DOHH2 (cell line): ENCODE measurements at regions not wholly inside any gene's neighbourhood (a gene's known extent, or its start where the extent isn't known, plus 50 kb on each side); places are given as distances from the start of the nearest gene placed in this dataset.

Experiments used
- H3F3A ChIP-seq: fragments of 200-600 bp; sonication (generic), shearing (Covaris generic); 2 replicates; pipeline ENCODE4 v1.6.0; 2016; ENCODE audit warnings: antibody characterized with exemption, mild to moderate bottlenecking; ENCODE audit not compliant: control insufficient read depth, insufficient read depth
- H3K27ac ChIP-seq: fragments of 200-600 bp; sonication (generic); 2 replicates; pipeline ENCODE4 v1.5.1; 2014; ENCODE audit warnings: low read depth, mild to moderate bottlenecking, low read length, moderate library complexity
- H3K27me3 ChIP-seq: fragments of 200-600 bp; sonication (generic); 2 replicates; pipeline ENCODE4 v1.6.1; 2014; ENCODE audit warnings: mild to moderate bottlenecking, low read length, mixed read lengths; ENCODE audit not compliant: control insufficient read depth
- H3K36me3 ChIP-seq: fragments of 200-600 bp; sonication (generic); 2 replicates; pipeline ENCODE4 v1.6.1; 2014; ENCODE audit warnings: mild to moderate bottlenecking, low read length, moderate library complexity, mixed read lengths; ENCODE audit not compliant: control insufficient read depth
- H3K4me1 ChIP-seq: fragments of 200-600 bp; sonication (generic); 2 replicates; pipeline ENCODE4 v1.6.1; 2014; ENCODE audit warnings: mild to moderate bottlenecking, low read length, mixed read lengths; ENCODE audit not compliant: control insufficient read depth
- H3K4me2 ChIP-seq: fragments of 200-600 bp; sonication (generic); 2 replicates; pipeline ENCODE4 v1.6.0; 2014; ENCODE audit warnings: mild to moderate bottlenecking, low read length, moderate library complexity
- H3K4me3 ChIP-seq: fragments of 200-600 bp; sonication (generic); 2 replicates; pipeline ENCODE4 v1.5.1; 2014; ENCODE audit warnings: mild to moderate bottlenecking, low read length, mixed read lengths
- H3K79me2 ChIP-seq: fragments of 200-600 bp; sonication (generic); 2 replicates; pipeline ENCODE4 v1.6.1; 2014; ENCODE audit warnings: mild to moderate bottlenecking, low read length, mixed read lengths; ENCODE audit not compliant: control insufficient read depth
- H3K9me2 ChIP-seq: fragments of 200-600 bp; sonication (generic); replicated peaks from 2 replicates; pipeline ENCODE4 v1.6.1; 2014; ENCODE audit warnings: mild to moderate bottlenecking, low read length, mixed read lengths; ENCODE audit not compliant: control insufficient read depth
- H3K9me3 ChIP-seq: fragments of 200-600 bp; sonication (generic); 2 replicates; pipeline ENCODE4 v1.6.1; 2014; ENCODE audit warnings: antibody characterized with exemption, low read length, mixed read lengths; ENCODE audit not compliant: control insufficient read depth, insufficient read depth
- H4K20me1 ChIP-seq: fragments of 200-600 bp; sonication (generic); 2 replicates; pipeline ENCODE4 v1.6.0; 2014; ENCODE audit warnings: low read depth, mild to moderate bottlenecking, antibody characterized with exemption, low read length, moderate library complexity; ENCODE audit not compliant: control insufficient read depth, insufficient read depth
- EZH2phosphoT487 ChIP-seq: fragments of 200-600 bp; sonication (generic); IDR thresholded peaks from 2 replicates; pipeline ENCODE4 v1.6.1; 2017; ENCODE audit warnings: borderline replicate concordance, mild to moderate bottlenecking, antibody characterized with exemption, low read length, moderate library complexity, mixed read lengths
- TF ChIP-seq, protein P1 (sequence below): fragments of 200-600 bp; sonication (generic); IDR thresholded peaks from one replicate; pipeline ENCODE4 v1.5.1; 2014; ENCODE audit warnings: antibody characterized with exemption, mild to moderate bottlenecking, low read depth, low read length; ENCODE audit not compliant: poor library complexity, severe bottlenecking

DNA sequence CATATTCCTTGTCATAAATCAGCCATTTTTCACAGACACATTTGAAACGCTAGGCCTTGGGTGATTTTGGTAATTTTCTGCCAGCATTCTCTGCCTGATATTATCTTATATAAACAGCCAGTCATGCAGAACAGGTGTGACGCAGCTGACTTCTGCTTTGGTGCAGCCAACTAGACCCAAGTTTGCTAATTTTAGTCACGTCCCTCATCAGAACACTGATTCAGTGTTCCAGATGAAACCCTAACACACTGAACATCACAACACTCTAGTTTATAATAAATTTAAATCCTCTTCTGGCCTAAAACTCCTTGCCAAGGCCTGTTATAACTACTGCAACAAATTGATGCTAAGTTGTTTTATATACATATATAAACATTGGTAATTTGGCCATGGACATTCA is 386.1 kb downstream of the SEC23A start:
- H3K4me1 ChIP-seq = peaks cover 8% of the 10 kb centered on the region
- H3K9me3 ChIP-seq = no peaks in the 10 kb centered on the region
- no peaks in the 10 kb centered on the region for H3K9me2 ChIP-seq
- TF ChIP-seq, protein P1, sequence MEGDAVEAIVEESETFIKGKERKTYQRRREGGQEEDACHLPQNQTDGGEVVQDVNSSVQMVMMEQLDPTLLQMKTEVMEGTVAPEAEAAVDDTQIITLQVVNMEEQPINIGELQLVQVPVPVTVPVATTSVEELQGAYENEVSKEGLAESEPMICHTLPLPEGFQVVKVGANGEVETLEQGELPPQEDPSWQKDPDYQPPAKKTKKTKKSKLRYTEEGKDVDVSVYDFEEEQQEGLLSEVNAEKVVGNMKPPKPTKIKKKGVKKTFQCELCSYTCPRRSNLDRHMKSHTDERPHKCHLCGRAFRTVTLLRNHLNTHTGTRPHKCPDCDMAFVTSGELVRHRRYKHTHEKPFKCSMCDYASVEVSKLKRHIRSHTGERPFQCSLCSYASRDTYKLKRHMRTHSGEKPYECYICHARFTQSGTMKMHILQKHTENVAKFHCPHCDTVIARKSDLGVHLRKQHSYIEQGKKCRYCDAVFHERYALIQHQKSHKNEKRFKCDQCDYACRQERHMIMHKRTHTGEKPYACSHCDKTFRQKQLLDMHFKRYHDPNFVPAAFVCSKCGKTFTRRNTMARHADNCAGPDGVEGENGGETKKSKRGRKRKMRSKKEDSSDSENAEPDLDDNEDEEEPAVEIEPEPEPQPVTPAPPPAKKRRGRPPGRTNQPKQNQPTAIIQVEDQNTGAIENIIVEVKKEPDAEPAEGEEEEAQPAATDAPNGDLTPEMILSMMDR = no peak
- no peak for TF ChIP-seq EZH2phosphoT487
- H3K79me2 ChIP-seq = no peaks in the 10 kb centered on the region
- no peaks in the 10 kb centered on the region for H3F3A ChIP-seq
- H3K36me3 ChIP-seq = no peaks in the 10 kb centered on the region
- no peaks in the 10 kb centered on the region for H4K20me1 ChIP-seq
- H3K27ac ChIP-seq = no peak overlapping the region
- no peak overlapping the region for H3K4me2 ChIP-seq
- H3K27me3 ChIP-seq = no peaks in the 10 kb centered on the region
- no peak overlapping the region for H3K4me3 ChIP-seq

DNA sequence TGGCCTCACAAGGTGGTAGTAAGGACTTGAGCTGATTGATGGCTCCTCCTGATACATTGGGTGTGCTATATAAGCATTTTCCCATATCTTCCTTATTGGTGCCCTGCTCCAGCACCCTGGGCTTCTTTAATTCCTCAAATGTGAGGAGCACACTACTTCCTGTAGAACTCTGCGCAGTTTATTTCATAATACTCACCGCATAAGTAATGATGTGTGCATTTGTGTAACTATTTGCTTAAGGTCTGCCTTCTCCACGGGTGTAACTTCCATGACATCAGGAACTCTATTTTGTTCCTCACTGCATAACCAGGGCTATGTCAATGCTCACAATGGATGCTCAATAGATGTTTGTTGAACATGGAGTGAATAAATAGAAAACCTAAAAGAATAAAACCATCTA is 392.2 kb downstream of the SEC23A start:
- Histone ChIP-seq H3K27ac (no peak overlapping the region), H3K4me2 (no peak overlapping the region), H3K27me3 (no peaks in the 10 kb centered on the region), H3K4me1 (no peaks in the 10 kb centered on the region), H3K9me2 (no peaks in the 10 kb centered on the region), H3K4me3 (no peak overlapping the region), H3K36me3 (no peaks in the 10 kb centered on the region), H3K9me3 (no peaks in the 10 kb centered on the region), H3F3A (no peaks in the 10 kb centered on the region), H3K79me2 (no peaks in the 10 kb centered on the region), H4K20me1 (no peaks in the 10 kb centered on the region)
- TF ChIP-seq, protein P1 = no peak
- TF ChIP-seq EZH2phosphoT487 = no peak

DNA sequence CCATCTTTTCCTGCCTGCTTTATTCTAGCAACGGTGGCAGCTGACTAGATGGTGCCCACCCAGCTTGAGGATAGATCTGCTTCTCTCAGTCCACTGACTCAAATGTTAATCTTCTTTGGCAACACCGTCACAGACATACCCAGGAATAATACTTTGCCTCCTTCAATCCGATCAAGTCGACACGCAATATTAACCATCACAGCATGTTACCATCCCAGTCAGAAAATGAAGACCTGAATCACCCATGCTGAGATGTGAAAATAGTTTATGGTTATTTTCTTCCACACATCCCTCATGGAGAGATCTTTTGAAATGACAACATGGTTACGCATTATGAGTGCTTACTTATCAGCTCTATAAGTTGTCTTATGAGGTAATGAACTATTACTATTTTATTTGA is 392.8 kb downstream of the SEC23A start:
- H3K4me3 ChIP-seq = no peak overlapping the region
- H3K36me3 ChIP-seq = no peaks in the 10 kb centered on the region
- H3K27me3 ChIP-seq = no peaks in the 10 kb centered on the region
- H4K20me1 ChIP-seq = no peaks in the 10 kb centered on the region
- no peaks in the 10 kb centered on the region for H3F3A ChIP-seq
- TF ChIP-seq, protein P1 = no peak
- no peak for TF ChIP-seq EZH2phosphoT487
- no peaks in the 10 kb centered on the region for H3K9me3 ChIP-seq
- H3K79me2 ChIP-seq = no peaks in the 10 kb centered on the region
- no peak overlapping the region for H3K4me2 ChIP-seq
- H3K27ac ChIP-seq = no peak overlapping the region
- H3K9me2 ChIP-seq = no peaks in the 10 kb centered on the region
- no peaks in the 10 kb centered on the region for H3K4me1 ChIP-seq

DNA sequence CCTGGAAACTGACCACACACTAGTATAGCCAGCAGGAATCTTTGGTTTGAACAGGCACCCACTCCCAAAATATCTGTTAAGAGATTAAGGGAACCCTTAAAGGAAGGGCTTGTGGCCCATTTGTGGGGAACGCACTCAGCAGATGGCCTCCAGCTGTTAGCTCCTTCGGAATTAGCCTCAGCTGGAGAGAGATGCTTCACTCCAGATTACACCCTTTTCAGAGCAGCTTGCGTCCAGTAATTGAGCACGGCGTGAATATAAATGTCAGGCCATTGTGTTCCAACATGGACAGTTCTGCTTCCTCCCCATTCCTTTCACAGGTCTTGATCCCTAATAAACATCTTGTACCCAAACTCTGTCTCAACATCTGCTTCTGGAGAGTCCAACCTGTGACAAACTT is 397.8 kb downstream of the SEC23A start:
- TF ChIP-seq, protein P1 = no peak
- no peak for TF ChIP-seq EZH2phosphoT487
- H3K9me2 ChIP-seq = no peaks in the 10 kb centered on the region
- H3K79me2 ChIP-seq = no peaks in the 10 kb centered on the region
- H3F3A ChIP-seq = no peaks in the 10 kb centered on the region
- H3K4me3 ChIP-seq = no peak overlapping the region
- H3K36me3 ChIP-seq = no peaks in the 10 kb centered on the region
- H3K4me1 ChIP-seq = no peaks in the 10 kb centered on the region
- no peaks in the 10 kb centered on the region for H3K9me3 ChIP-seq
- H3K27ac ChIP-seq = no peak overlapping the region
- no peaks in the 10 kb centered on the region for H3K27me3 ChIP-seq
- H3K4me2 ChIP-seq = no peak overlapping the region
- H4K20me1 ChIP-seq = no peaks in the 10 kb centered on the region
